SJCRH30 (cell line): ENCODE measurements at regions not wholly inside any gene's neighbourhood (a gene's known extent, or its start where the extent isn't known, plus 50 kb on each side); places are given as distances from the start of the nearest gene placed in this dataset.

Experiments used
- DNase-seq, 2 experiments: peaks; one replicate each; pipeline ENCODE4 v3.0.0-alpha.2; 2015 to 2020
- H3K27ac ChIP-seq: fragments of 250-450 bp; sonication (Bioruptor Pico); 2 replicates; pipeline ENCODE4 v1.5.1; 2020; ENCODE audit warnings: mild to moderate bottlenecking, moderate library complexity
- H3K27me3 ChIP-seq: fragments of 250-450 bp; sonication (Bioruptor Pico); 2 replicates; pipeline ENCODE4 v1.5.1; 2020; ENCODE audit warnings: mild to moderate bottlenecking, moderate library complexity
- H3K36me3 ChIP-seq: fragments of 250-450 bp; sonication (Bioruptor Pico); 2 replicates; pipeline ENCODE4 v1.5.1; 2020; ENCODE audit warnings: mild to moderate bottlenecking, moderate library complexity
- H3K4me1 ChIP-seq: fragments of 250-450 bp; sonication (Bioruptor Pico); 2 replicates; pipeline ENCODE4 v1.5.1; 2020; ENCODE audit warnings: mild to moderate bottlenecking, moderate library complexity
- H3K4me3 ChIP-seq: fragments of 250-450 bp; sonication (Bioruptor Pico); 2 replicates; pipeline ENCODE4 v1.5.1; 2020; ENCODE audit warnings: mild to moderate bottlenecking, moderate library complexity
- H3K9me3 ChIP-seq: fragments of 250-450 bp; sonication (Bioruptor Pico); replicated peaks from 2 replicates; pipeline ENCODE4 v1.5.1; 2020; ENCODE audit warnings: mild to moderate bottlenecking, moderate library complexity

DNA sequence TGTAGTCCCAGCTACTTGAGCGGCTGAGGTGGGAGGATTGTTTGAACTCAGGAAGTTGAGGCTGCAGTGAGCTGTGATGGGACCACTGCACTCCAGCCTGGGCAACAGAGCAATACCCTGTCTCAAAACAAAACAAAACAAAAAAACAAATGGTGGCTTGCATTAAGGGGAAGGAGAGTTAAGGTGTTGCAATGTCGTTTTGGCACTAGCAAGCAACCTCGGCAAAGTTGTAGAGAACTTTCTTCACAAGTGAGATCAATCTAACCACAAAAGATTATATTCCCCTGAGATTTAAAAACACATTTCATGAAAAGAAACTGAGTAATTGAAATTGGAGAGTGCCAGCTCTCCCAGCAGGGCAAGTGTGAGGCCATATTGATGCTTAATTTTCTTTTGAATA, 153.7 kb downstream of the KLF5 start:
- H3K27ac ChIP-seq = no peak overlapping the region
- H3K4me3 ChIP-seq = no peak overlapping the region
- no peaks in the 10 kb centered on the region for H3K9me3 ChIP-seq
- H3K4me1 ChIP-seq = no peaks in the 10 kb centered on the region
- no peak for DNase-seq
- H3K36me3 ChIP-seq = no peaks in the 10 kb centered on the region
- H3K27me3 ChIP-seq = no peaks in the 10 kb centered on the region; the same call in 1 of the 2 replicates

DNA sequence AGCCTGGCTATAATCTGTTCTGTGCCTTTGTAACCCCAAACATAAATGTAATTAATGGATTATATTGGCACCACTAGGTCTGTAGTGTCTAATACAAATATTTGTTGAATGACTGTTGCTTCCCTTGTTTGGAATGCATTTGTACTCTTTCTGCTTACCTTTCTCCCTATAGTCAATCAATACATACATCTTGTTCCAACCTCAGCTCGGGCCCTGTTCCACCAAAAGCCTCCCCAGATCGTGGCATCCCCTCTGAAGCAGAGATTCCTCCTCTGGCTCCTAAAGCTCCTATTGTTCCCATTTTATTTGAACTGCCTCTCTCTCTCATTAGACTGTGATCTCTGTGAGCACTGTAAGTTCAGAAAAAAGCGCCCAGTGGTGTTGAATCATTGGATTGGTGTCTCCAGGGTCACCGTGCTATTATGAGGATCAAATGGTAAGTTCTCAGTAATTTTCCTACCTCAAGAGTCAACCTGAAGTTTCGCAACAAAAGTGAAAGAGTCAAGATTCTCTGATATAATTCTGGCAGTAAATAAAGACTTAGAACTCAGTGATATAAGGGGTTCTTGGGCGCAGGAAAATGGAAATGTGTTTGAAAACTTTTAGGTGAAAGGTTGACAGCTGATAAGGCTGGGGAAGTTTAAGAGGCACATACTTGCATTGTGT, 151.5 kb downstream of the KLF5 start:
- no peaks in the 10 kb centered on the region for H3K9me3 ChIP-seq
- no peak for DNase-seq
- H3K4me3 ChIP-seq = no peak overlapping the region
- H3K27me3 ChIP-seq = no peaks in the 10 kb centered on the region; the same call in 1 of the 2 replicates
- H3K4me1 ChIP-seq = no peaks in the 10 kb centered on the region
- no peak overlapping the region for H3K27ac ChIP-seq
- no peaks in the 10 kb centered on the region for H3K36me3 ChIP-seq

DNA sequence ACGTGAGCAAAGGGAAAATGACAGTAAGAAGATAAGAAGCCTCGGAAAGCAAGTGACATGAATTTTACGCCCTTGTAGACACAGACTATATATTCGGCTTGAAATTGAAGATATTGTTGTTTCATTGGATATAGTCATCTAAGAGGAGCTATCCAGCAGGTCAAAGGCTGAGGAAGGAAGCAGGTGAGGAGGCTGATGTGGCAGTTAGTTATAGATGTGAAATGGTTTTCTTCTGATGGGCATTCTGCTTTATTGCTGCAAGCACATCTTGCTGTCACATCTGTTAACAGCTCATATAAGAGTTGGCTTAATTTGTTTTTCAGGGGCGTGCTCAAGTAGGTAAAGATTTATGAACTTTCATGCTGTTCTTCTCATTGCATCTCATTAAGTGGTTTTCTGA, 146.1 kb downstream of the KLF5 start:
- DNase-seq = no peak
- Histone ChIP-seq H3K27ac (no peak overlapping the region), H3K4me1 (no peaks in the 10 kb centered on the region), H3K36me3 (no peaks in the 10 kb centered on the region), H3K4me3 (no peak overlapping the region), H3K27me3 (no peaks in the 10 kb centered on the region), H3K9me3 (no peaks in the 10 kb centered on the region)

DNA sequence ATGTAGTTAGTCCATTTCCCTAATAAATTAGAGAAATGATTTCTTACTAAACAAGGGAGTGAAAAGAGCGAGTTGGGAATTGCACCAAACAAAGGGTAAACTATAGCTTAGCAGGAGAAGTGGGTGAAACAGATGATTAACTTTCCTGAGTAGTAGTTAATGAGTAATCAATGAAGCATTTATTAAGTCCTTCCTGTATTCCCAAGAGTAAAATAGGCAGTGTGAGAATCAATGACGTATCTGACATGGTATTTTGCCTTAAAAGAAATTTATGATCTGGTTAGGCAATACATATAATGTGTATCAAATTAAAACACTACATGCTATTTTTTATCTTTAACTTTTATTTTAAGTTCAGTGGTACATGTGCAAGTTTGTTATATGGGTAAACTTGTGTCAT, 142.8 kb downstream of the KLF5 start:
- no peaks in the 10 kb centered on the region for H3K27me3 ChIP-seq
- no peaks in the 10 kb centered on the region for H3K9me3 ChIP-seq
- no peaks in the 10 kb centered on the region for H3K36me3 ChIP-seq
- no peak overlapping the region for H3K4me3 ChIP-seq
- H3K27ac ChIP-seq = no peak overlapping the region
- DNase-seq = no peak
- no peaks in the 10 kb centered on the region for H3K4me1 ChIP-seq

DNA sequence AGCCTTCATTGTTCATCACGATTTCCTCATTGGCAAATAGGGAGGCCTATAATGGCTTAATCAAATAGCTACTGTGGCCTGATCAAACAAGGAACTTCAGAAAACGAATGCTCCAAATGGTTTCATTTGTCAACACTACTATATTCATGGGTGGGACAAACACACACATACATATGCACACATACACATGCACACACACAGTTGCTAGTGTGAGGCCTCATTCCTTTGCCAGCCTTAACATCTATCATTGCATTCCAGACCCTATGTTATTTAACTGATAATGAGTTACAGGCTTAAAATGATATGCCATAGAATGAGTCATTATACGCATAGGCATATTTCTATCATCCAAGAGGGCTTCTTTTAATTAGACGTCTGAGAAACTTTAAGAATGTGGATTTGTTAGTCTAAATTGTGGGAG, 140.2 kb downstream of the KLF5 start:
- no peaks in the 10 kb centered on the region for H3K4me1 ChIP-seq
- no peaks in the 10 kb centered on the region for H3K9me3 ChIP-seq
- no peak overlapping the region for H3K4me3 ChIP-seq
- H3K36me3 ChIP-seq = no peaks in the 10 kb centered on the region; the same call in 1 of the 2 replicates
- H3K27me3 ChIP-seq = no peaks in the 10 kb centered on the region
- H3K27ac ChIP-seq = no peak overlapping the region
- DNase-seq = no peak

DNA sequence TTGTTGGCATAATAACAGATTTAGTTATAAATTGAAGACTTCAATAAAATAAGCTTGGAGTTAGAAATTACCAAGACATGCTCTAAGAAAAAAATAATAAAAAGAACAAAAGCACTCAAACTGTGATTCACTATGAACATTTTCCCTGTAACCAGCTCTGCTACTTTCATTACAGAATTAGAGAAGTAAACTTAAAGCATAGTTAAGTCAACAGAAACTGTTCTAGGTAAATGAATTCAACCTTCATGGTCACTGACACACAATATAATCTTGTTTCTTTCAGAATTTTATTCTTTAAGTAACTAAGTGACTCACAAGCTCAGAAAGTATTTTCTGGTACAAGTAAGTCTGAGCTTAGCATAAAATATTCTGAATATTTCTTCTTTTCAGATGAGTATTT, 136.3 kb downstream of the KLF5 start:
- H3K4me1 ChIP-seq = no peaks in the 10 kb centered on the region
- H3K36me3 ChIP-seq = no peaks in the 10 kb centered on the region; the same call in 1 of the 2 replicates
- no peaks in the 10 kb centered on the region for H3K9me3 ChIP-seq
- H3K27me3 ChIP-seq = no peaks in the 10 kb centered on the region
- DNase-seq = no peak
- H3K27ac ChIP-seq = no peak overlapping the region
- no peak overlapping the region for H3K4me3 ChIP-seq

DNA sequence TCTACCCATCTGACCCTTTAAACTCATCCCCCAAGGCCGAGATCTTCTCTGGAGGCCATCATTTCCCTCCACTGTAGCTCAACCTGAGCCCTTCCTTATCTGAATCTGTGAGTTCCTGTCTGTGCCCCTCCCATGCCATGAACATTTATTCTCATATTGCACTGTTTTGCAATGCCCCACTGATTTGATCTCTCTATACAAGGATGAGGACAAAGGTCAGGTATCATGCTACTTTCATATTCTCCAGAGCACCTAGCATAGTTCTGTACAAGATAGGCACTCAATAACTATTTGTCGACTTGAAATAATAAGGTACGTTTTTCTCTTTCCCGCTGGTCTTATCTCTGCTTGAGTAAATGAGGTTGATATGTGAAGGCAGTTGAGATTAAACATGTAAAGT, 135.5 kb downstream of the KLF5 start:
- Histone ChIP-seq H3K9me3 (no peaks in the 10 kb centered on the region), H3K27me3 (no peaks in the 10 kb centered on the region), H3K27ac (no peak overlapping the region), H3K4me3 (no peak overlapping the region), H3K4me1 (no peaks in the 10 kb centered on the region), H3K36me3 (no peaks in the 10 kb centered on the region; the same call in 1 of the 2 replicates)
- no peak for DNase-seq

DNA sequence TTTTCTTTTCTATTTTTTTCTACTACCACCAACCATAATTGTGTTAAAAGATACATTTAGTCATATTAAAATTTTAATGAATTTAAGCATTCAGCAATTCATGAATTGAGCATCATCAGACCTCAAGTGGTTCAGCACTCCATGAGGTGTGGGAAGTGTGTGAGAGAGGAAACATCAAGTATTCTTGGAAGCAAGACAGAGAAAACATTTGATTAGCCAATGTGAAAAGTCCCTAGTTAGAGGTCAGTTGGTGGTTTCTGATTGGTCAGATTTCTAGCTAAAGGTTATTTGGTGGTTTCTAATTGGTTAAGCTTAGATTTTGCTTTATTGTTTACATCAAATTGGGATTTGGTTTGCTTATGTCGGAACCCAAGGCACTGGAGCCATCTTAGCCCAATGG, 134.7 kb downstream of the KLF5 start:
- DNase-seq = no peak

DNA sequence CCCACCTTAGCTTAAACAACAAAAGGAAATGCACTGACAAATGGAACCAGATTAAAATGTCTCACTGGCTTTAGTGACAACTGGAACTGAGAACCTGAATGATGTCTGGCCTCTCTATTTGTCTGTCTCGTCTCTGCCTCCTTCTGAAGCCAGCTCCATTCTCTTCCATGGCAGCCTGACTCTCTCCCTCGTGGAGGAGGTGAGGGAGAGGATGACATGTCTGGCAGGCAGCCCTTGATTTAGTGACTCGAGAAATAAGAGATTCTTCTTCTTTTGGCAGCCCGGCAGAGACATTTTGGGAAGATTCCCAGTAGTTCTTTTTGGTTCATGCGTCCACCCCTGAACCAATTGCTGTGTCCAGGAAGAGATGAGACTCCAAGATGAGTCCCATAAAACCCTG, 131.7 kb downstream of the KLF5 start:
- H3K27me3 ChIP-seq = no peaks in the 10 kb centered on the region

More for the DNA sequence above, 134.7 kb downstream of the KLF5 start:
- H3K27me3 ChIP-seq = no peaks in the 10 kb centered on the region
- H3K36me3 ChIP-seq = no peaks in the 10 kb centered on the region; the same call in 1 of the 2 replicates
- no peak overlapping the region for H3K4me3 ChIP-seq
- H3K27ac ChIP-seq = no peak overlapping the region
- H3K4me1 ChIP-seq = no peaks in the 10 kb centered on the region
- H3K9me3 ChIP-seq = no peaks in the 10 kb centered on the region

DNA sequence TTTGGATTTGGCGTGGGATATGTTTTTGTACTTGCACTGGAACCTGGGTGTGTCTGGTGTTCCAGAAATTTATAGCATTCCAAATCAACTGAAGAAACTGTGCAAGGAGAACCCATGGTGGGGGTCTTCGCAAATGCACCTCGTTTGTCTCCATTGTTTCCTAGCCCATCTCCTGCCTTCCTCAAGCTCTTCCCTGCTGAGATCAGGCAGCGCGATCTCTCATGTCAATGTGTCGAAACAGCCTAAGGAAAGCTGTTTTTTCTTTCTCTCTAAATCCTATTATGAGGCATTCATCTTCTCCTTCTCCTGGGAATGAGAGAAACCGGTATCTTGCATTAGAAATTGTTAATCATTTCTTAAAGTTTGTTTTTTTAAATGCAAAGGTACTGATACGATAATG, 131.0 kb downstream of the KLF5 start:
- Histone ChIP-seq H3K27ac (no peak overlapping the region), H3K9me3 (no peaks in the 10 kb centered on the region), H3K36me3 (no peaks in the 10 kb centered on the region; the same call in 1 of the 2 replicates), H3K27me3 (no peaks in the 10 kb centered on the region), H3K4me1 (no peaks in the 10 kb centered on the region), H3K4me3 (no peak overlapping the region)
- no peak for DNase-seq

More for the DNA sequence above, 131.7 kb downstream of the KLF5 start:
- no peaks in the 10 kb centered on the region; the same call in 1 of the 2 replicates for H3K36me3 ChIP-seq
- no peaks in the 10 kb centered on the region for H3K9me3 ChIP-seq
- H3K4me3 ChIP-seq = no peak overlapping the region
- H3K4me1 ChIP-seq = no peaks in the 10 kb centered on the region
- no peak overlapping the region for H3K27ac ChIP-seq
- DNase-seq = no peak

DNA sequence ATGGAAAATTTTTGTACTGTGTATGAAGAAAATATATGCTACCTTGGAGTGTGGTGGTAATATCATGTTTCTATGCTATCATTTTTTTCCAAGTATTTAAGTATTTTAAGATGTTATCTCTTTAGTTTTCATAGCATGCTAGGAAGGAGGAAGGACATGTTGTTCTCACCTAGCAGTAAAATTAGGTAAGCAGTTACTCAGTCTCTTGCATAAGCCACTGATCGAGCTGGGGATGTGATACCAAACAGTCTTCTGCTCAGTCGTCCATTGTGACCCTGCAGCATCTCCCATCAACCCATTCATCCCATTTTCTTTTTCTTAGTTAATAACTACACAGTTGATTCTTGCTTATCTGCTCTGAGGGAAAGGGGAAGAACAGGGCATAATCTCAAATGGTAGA, 130.6 kb downstream of the KLF5 start:
- no peaks in the 10 kb centered on the region for H3K9me3 ChIP-seq
- no peak overlapping the region for H3K27ac ChIP-seq
- no peaks in the 10 kb centered on the region for H3K4me1 ChIP-seq
- no peaks in the 10 kb centered on the region for H3K27me3 ChIP-seq
- no peak overlapping the region for H3K4me3 ChIP-seq
- no peak for DNase-seq
- no peaks in the 10 kb centered on the region for H3K36me3 ChIP-seq

DNA sequence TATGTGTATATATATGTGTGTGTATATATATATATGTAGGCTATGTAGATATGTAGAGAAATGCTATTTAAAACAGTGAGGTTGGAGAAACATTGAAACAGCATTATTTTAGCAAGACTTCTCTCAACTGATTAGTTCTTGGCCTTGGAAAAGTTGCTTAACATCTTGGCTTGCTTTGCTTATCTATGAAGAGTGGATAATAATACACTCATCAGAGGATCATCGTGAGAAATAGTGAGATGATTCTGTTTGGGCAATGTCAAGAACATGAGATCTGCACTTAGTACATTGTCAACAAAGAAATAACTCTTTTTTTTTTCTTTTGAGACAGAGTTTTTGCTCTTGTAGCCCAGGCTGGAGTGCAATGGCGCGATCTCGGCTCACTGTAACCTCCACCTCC, 128.3 kb downstream of the KLF5 start:
- Histone ChIP-seq H3K36me3 (no peaks in the 10 kb centered on the region), H3K4me3 (no peak overlapping the region), H3K9me3 (no peaks in the 10 kb centered on the region), H3K4me1 (no peaks in the 10 kb centered on the region), H3K27ac (no peak overlapping the region), H3K27me3 (no peaks in the 10 kb centered on the region)
- no peak for DNase-seq

DNA sequence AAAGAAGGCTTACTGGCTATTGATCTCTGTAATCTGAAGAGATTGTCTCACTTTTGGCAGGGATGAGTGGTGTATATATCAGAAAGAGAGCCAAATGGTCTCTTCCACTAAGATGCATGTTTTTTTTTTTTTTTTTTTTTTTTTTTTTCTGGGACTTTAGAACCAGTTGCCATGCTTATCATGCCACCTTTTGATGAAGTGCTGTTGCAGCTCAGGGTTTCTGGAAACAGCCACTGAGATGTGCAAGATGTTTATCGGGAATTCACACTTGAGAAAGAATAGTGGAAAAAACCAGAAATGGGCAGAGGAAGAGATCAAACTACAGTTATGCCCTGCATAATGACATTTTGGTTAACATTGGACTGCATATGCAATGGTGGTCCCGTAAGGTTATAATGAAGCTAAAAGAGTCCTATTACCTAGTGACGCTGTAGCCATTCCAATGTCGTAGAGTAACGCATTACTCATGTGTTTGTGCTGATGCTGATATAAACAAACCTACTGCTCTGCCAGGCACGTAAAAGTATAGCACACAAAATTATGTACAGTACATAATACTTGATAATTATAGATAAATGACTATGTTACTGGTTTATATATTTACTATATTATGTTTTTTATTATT, 121.0 kb downstream of the KLF5 start:
- H3K27ac ChIP-seq = no peak overlapping the region
- DNase-seq = no peak
- H3K27me3 ChIP-seq = no peaks in the 10 kb centered on the region
- H3K36me3 ChIP-seq = no peaks in the 10 kb centered on the region
- no peaks in the 10 kb centered on the region for H3K4me1 ChIP-seq
- no peaks in the 10 kb centered on the region for H3K9me3 ChIP-seq
- no peak overlapping the region for H3K4me3 ChIP-seq

DNA sequence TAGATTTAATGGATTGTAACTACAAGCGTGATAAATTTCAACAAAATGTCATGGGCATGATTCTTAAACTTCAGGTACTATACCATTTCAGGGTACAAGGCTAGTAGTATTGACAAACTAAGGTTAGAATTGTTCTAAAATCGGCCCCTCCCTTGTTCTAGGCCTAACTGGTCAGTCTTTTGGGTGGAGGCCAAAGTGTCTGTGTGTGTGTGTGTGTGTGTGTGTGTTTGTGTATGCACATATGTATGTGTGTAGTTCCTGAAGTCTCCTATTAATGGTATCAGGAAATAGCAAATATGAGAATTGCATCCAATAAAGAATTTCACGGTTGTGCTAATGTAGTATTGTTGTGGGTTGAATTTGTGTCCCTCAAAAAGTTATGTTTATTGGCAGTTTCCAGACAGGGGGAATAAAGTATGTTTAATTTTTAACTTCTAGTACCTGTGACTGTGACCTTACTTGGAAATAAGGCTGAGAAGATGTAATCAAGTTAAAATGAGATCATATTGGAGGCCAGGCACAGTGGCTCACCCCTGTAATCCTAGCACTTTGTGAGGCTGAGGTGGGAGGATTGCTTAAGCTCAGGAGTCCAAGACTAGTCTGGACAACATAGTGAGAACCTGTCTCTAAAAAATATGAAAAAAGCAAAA, 119.2 kb downstream of the KLF5 start:
- Histone ChIP-seq H3K4me3 (no peak overlapping the region), H3K27me3 (no peaks in the 10 kb centered on the region), H3K27ac (no peak overlapping the region), H3K36me3 (no peaks in the 10 kb centered on the region), H3K9me3 (no peaks in the 10 kb centered on the region), H3K4me1 (no peaks in the 10 kb centered on the region)
- no peak for DNase-seq

DNA sequence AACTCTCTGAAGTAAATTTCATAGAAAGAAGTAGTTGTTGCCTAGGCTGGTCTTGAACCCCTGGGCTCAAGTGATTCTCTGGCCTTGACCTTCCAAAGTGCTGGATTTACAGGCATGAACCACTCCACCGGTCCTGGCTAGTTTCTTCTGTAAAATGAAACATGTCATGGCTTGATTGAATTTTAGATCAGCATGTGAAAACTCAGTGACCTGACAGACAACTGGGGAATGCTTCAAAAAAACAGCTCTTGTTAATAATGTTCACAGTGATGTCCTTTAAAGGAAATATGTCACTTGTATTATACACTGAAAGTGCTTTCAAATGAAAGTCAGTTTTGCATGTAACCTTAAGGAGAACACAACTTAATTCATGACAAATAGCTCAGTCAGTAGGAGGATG, 118.2 kb downstream of the KLF5 start:
- no peaks in the 10 kb centered on the region for H3K36me3 ChIP-seq
- H3K4me3 ChIP-seq = no peak overlapping the region
- H3K27me3 ChIP-seq = no peaks in the 10 kb centered on the region
- no peaks in the 10 kb centered on the region for H3K4me1 ChIP-seq
- DNase-seq = no peak
- H3K9me3 ChIP-seq = no peaks in the 10 kb centered on the region
- H3K27ac ChIP-seq = no peak overlapping the region
